Cardiac septum (tissue), 1 donor: ENCODE measurements at regions not wholly inside any gene's neighbourhood (a gene's known extent, or its start where the extent isn't known, plus 50 kb on each side); places are given as distances from the start of the nearest gene placed in this dataset.

ENCODE experiments used
- DNase-seq: peaks from one replicate; pipeline ENCODE4 v3.0.0-alpha.2; 2020; ENCODE audit warnings: low spot score
- intact Hi-C: fragments of 100-400 bp; cut with DNase I; formaldehyde crosslinking; loops from one replicate; pipeline ENCODE4 v1.14.0; 2022
- donor health status: DM: no; HTN: no; CAD: no.

- intact Hi-C loops: no loop called here
- DNase-seq: no peak
Observed at GRCh38 chr6:23357185-23357766, 768.7 kb upstream of the NRSN1 start.

GRCh38 chr6:23365732-23366131 is 760.3 kb upstream of the NRSN1 start:
- intact Hi-C loops: no loop called here
- no peak for DNase-seq

GRCh38 chr6:23367311-23367710 is 758.7 kb upstream of the NRSN1 start:
- DNase-seq: no peak
- intact Hi-C loops: no loop called here

- intact Hi-C loops: no loop called here
- no peak for DNase-seq
Observed at GRCh38 chr6:23368557-23368956, 757.5 kb upstream of the NRSN1 start.

GRCh38 chr6:23370051-23370450 is 756.0 kb upstream of the NRSN1 start:
- no peak for DNase-seq
- intact Hi-C loops: no loop called here

- DNase-seq: no peak
- intact Hi-C loops: no loop called here
Observed at GRCh38 chr6:23371132-23371915, 754.7 kb upstream of the NRSN1 start.

- DNase-seq: no peak
- intact Hi-C loops: no loop called here
Observed at GRCh38 chr6:23377830-23378229, 748.2 kb upstream of the NRSN1 start.

GRCh38 chr6:23380465-23380864 is 745.5 kb upstream of the NRSN1 start:
- intact Hi-C loops: no loop called here
- DNase-seq: no peak

- intact Hi-C loops: no loop called here
- DNase-seq: no peak
Observed at GRCh38 chr6:23388086-23388783, 737.8 kb upstream of the NRSN1 start.

- DNase-seq: no peak
- intact Hi-C loops: no loop called here
Observed at GRCh38 chr6:23389386-23389785, 736.6 kb upstream of the NRSN1 start.

GRCh38 chr6:23390221-23390620 is 735.8 kb upstream of the NRSN1 start:
- intact Hi-C loops: no loop called here
- no peak for DNase-seq

GRCh38 chr6:23394681-23395080 is 731.3 kb upstream of the NRSN1 start:
- DNase-seq: no peak
- intact Hi-C loops: no loop called here

- DNase-seq: no peak
- intact Hi-C loops: no loop called here
Observed at GRCh38 chr6:23395381-23395780, 730.6 kb upstream of the NRSN1 start.

GRCh38 chr6:23396949-23397348 is 729.1 kb upstream of the NRSN1 start:
- intact Hi-C loops: no loop called here
- no peak for DNase-seq

- intact Hi-C loops: no loop called here
Observed at GRCh38 chr6:23403460-23403859, 722.6 kb upstream of the NRSN1 start.

GRCh38 chr6:23409531-23409930 is 716.5 kb upstream of the NRSN1 start:
- no peak for DNase-seq
- intact Hi-C loops: no loop called here

More at GRCh38 chr6:23403460-23403859, 722.6 kb upstream of the NRSN1 start:
- DNase-seq: no peak

GRCh38 chr6:23410439-23410838 is 715.6 kb upstream of the NRSN1 start:
- DNase-seq: no peak
- intact Hi-C loops: no loop called here

GRCh38 chr6:23412770-23413169 is 713.2 kb upstream of the NRSN1 start:
- DNase-seq: no peak
- intact Hi-C loops: no loop called here

GRCh38 chr6:23413327-23414050 is 712.5 kb upstream of the NRSN1 start:
- intact Hi-C loops: no loop called here
- no peak for DNase-seq

- no peak for DNase-seq
- intact Hi-C loops: no loop called here
Observed at GRCh38 chr6:23414051-23414445, 712.0 kb upstream of the NRSN1 start.
